Nucleus accumbens (tissue), 56 donors: ENCODE measurements at regions not wholly inside any gene's neighbourhood (a gene's known extent, or its start where the extent isn't known, plus 50 kb on each side); places are given as distances from the start of the nearest gene placed in this dataset.
"Not testable (repeated sequence)": the region's sequence is repeated elsewhere in the genome, so short reads cannot be mapped to it uniquely, and the experiment has no call there.

Experiments used
- DNase-seq, 56 donors: peaks; one replicate each; lab custom pipeline; 2025; lab: John Stamatoyannopoulos, UW

GRCh38 chr10:2315045-2315485 is 577.7 kb upstream of the ADARB2 start:
- not testable (repeated sequence) for DNase-seq

- DNase-seq, result no peak
Observed at GRCh38 chr10:2306081-2306480, 568.8 kb upstream of the ADARB2 start.

- DNase-seq, result no peak
Observed at GRCh38 chr10:2303169-2303568, 565.8 kb upstream of the ADARB2 start.

- DNase-seq, result no peak
Observed at GRCh38 chr10:2301227-2301626, 563.9 kb upstream of the ADARB2 start.

- no peak for DNase-seq
Observed at GRCh38 chr10:2300231-2300630, 562.9 kb upstream of the ADARB2 start.

GRCh38 chr10:2296179-2296891 is 559.0 kb upstream of the ADARB2 start:
- no peak for DNase-seq

GRCh38 chr10:2294739-2295138 is 557.4 kb upstream of the ADARB2 start:
- no peak for DNase-seq

- no peak for DNase-seq
Observed at GRCh38 chr10:2284071-2284470, 546.7 kb upstream of the ADARB2 start.

GRCh38 chr10:2282202-2282601 is 544.9 kb upstream of the ADARB2 start:
- no peak for DNase-seq

- DNase-seq, result no peak
Observed at GRCh38 chr10:2280713-2281300, 543.5 kb upstream of the ADARB2 start.

- no peak for DNase-seq
Observed at GRCh38 chr10:2279711-2280110, 542.4 kb upstream of the ADARB2 start.

- DNase-seq, result no peak
Observed at GRCh38 chr10:2278363-2278762, 541.0 kb upstream of the ADARB2 start.

- DNase-seq, result no peak
Observed at GRCh38 chr10:2263561-2263960, 526.2 kb upstream of the ADARB2 start.

GRCh38 chr10:2262878-2263277 is 525.6 kb upstream of the ADARB2 start:
- no peak for DNase-seq

GRCh38 chr10:2262333-2262732 is 525.0 kb upstream of the ADARB2 start:
- no peak for DNase-seq

- DNase-seq, result no peak
Observed at GRCh38 chr10:2256241-2256640, 518.9 kb upstream of the ADARB2 start.

GRCh38 chr10:2252096-2252495 is 514.8 kb upstream of the ADARB2 start:
- DNase-seq, result no peak

- no peak for DNase-seq
Observed at GRCh38 chr10:2251631-2252030, 514.3 kb upstream of the ADARB2 start.

- no peak for DNase-seq
Observed at GRCh38 chr10:2246747-2247146, 509.4 kb upstream of the ADARB2 start.

GRCh38 chr10:2245580-2245979 is 508.3 kb upstream of the ADARB2 start:
- DNase-seq, result no peak

- no peak for DNase-seq
Observed at GRCh38 chr10:2244471-2244870, 507.1 kb upstream of the ADARB2 start.

GRCh38 chr10:2236876-2237275 is 499.6 kb upstream of the ADARB2 start:
- no peak for DNase-seq
